ENCODE measurements at regions not wholly inside any gene's neighbourhood (a gene's known extent, or its start where the extent isn't known, plus 50 kb on each side); places are given as distances from the start of the nearest gene placed in this dataset.

DNA sequence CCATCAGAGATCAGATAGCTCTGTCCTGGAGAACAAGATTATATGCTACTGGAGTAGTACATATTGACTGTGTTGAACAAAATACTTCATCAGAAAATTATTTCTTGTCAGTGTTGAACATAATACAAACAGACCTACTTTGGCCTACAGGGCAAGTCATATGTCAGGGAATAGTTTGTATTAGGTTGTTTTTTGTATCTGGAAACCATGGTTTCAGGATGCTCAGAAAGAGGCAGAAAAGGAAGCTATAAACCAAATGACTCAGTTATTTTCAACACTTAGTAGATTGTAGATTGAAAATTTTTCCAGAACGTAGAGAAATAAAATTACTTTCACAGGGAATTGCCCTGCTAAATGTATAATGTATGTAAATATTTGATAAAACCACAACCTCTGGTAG, 198.4 kb downstream of the CYB561 start:
- TF ChIP-seq SUZ12 (IDR thresholded peaks at IDR 0.05) (no peak), ZNF384 (IDR thresholded peaks at IDR 0.05) (no peak), ELF4 (IDR thresholded peaks at IDR 0.05) (no peak), FOXM1 (IDR thresholded peaks at IDR 0.05; ENCODE audit: borderline replicate concordance) (no peak)
- TF ChIP-seq, protein P1, sequence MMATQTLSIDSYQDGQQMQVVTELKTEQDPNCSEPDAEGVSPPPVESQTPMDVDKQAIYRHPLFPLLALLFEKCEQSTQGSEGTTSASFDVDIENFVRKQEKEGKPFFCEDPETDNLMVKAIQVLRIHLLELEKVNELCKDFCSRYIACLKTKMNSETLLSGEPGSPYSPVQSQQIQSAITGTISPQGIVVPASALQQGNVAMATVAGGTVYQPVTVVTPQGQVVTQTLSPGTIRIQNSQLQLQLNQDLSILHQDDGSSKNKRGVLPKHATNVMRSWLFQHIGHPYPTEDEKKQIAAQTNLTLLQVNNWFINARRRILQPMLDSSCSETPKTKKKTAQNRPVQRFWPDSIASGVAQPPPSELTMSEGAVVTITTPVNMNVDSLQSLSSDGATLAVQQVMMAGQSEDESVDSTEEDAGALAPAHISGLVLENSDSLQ (IDR thresholded peaks at IDR 0.05): no peak

Data from HEK293T (cell line).